HL-60 (cell line): ENCODE measurements at regions not wholly inside any gene's neighbourhood (a gene's known extent, or its start where the extent isn't known, plus 50 kb on each side); places are given as distances from the start of the nearest gene placed in this dataset.

Experiments used
- DNase-seq, 2 experiments: peaks; one replicate each; pipeline ENCODE4 v3.0.0-alpha.2; 2010 to 2020; ENCODE audit warnings: low read depth in 1 of 2, low spot score in 1 of 2
- H3K27ac ChIP-seq: fragments of 250-450 bp; sonication (Bioruptor Pico); replicated peaks from 2 replicates; pipeline ENCODE4 v1.5.1; 2020; ENCODE audit warnings: mild to moderate bottlenecking, moderate library complexity
- H3K27me3 ChIP-seq: fragments of 250-450 bp; sonication (Bioruptor Pico); 2 replicates; pipeline ENCODE4 v1.5.1; 2021; ENCODE audit warnings: mild to moderate bottlenecking, moderate library complexity; ENCODE audit not compliant: insufficient read depth, poor library complexity, severe bottlenecking
- H3K4me3 ChIP-seq: replicated peaks from 2 replicates; pipeline ENCODE4 v1.5.1; 2011; ENCODE audit warnings: mild to moderate bottlenecking, control low read depth, low read length; ENCODE audit not compliant: insufficient read depth
- CTCF ChIP-seq: IDR thresholded peaks from one replicate; pipeline ENCODE4 v1.5.1; 2011; ENCODE audit warnings: low read length, control low read depth, inconsistent platforms; ENCODE audit not compliant: insufficient read depth
- GABPA ChIP-seq: IDR thresholded peaks from 2 replicates; pipeline ENCODE4 v1.6.1; 2012; ENCODE audit warnings: low read depth
- POLR2AphosphoS5 ChIP-seq: IDR thresholded peaks from 2 replicates; pipeline ENCODE4 v1.6.1; 2012; ENCODE audit warnings: low read depth
- REST ChIP-seq: IDR thresholded peaks from 2 replicates; pipeline ENCODE4 v1.6.1; 2012; ENCODE audit warnings: low read depth; ENCODE audit not compliant: insufficient replicate concordance
- SPI1 ChIP-seq: IDR thresholded peaks from 2 replicates; pipeline ENCODE4 v1.6.1; 2012; ENCODE audit warnings: low read depth, mild to moderate bottlenecking, borderline replicate concordance

GRCh38 chr11:50155508-50155907 lies 122.8 kb downstream of the OR4C45 start:
- H3K27me3 ChIP-seq, result no peaks in the 10 kb centered on the region
- TF ChIP-seq GABPA (no peak), SPI1 (no peak), CTCF (no peak), POLR2AphosphoS5 (no peak), REST (no peak)
- H3K27ac ChIP-seq, result no peak overlapping the region
- no peak overlapping the region for H3K4me3 ChIP-seq
- no peak for DNase-seq

DNA sequence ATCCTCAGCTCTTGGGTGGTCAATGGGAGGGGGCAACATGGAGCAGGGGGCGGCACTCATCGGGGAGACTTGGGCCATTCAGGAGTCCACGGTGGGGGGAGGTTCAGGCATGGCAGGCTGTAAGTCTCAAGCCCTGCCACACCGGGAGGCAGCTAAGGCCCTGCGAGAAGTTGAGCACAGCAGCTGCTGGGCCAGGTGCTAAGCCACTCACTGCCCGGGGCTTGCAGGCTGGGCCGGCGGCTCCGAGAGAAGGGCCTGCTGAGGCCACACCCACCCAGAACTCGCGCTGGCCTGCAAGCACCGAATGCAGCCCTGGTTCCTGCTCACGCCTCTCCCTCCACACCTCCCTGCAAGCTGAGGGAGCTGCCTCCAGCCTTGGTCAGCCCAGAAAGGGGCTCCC lies 131.4 kb downstream of the OR4C45 start:
- DNase-seq, result no peak
- TF ChIP-seq SPI1, result no peak
- no peaks in the 10 kb centered on the region for H3K27me3 ChIP-seq
- no peak overlapping the region for H3K4me3 ChIP-seq
- no peak overlapping the region for H3K27ac ChIP-seq

GRCh38 chr11:50169634-50170033 lies 137.0 kb downstream of the OR4C45 start:
- TF ChIP-seq REST (no peak), SPI1 (no peak), POLR2AphosphoS5 (no peak), CTCF (no peak), GABPA (no peak)
- DNase-seq, result no peak
- H3K4me3 ChIP-seq, result no peak overlapping the region
- H3K27me3 ChIP-seq, result no peaks in the 10 kb centered on the region
- H3K27ac ChIP-seq, result no peak overlapping the region

- no peak for DNase-seq
- no peak for TF ChIP-seq REST
- no peak for TF ChIP-seq CTCF
- no peak for TF ChIP-seq GABPA
- no peak for TF ChIP-seq POLR2AphosphoS5
- Histone ChIP-seq H3K27me3 (no peaks in the 10 kb centered on the region), H3K4me3 (no peak overlapping the region), H3K27ac (no peak overlapping the region)
Measured at GRCh38 chr11:50170115-50170514, 137.4 kb downstream of the OR4C45 start.
